K562 (cell line): ENCODE measurements at regions not wholly inside any gene's neighbourhood (a gene's known extent, or its start where the extent isn't known, plus 50 kb on each side); places are given as distances from the start of the nearest gene placed in this dataset.

Experiments
- BRF1 ChIP-seq: IDR thresholded peaks from 3 replicates; pipeline ENCODE4 v1.6.1; 2011; ENCODE audit warnings: borderline replicate concordance, mild to moderate bottlenecking; ENCODE audit not compliant: insufficient read length; ENCODE audit errors: extremely low read depth
- CREB1 ChIP-seq, 2 experiments: sonication (generic) in 1 of 2; formaldehyde crosslinking in 1 of 2; IDR thresholded peaks; 2 replicates each; pipeline versions ENCODE4 v1.6.1 to v1.8.0; 2012 to 2022; ENCODE audit warnings: inconsistent platforms in 1 of 2, mild to moderate bottlenecking in 1 of 2, missing genetic modification reagents in 1 of 2, moderate library complexity in 1 of 2
- CTBP1 ChIP-seq: fragments of 450-650 bp; IDR thresholded peaks from 2 replicates; pipeline ENCODE4 v1.6.1; 2016; ENCODE audit warnings: borderline replicate concordance
- MEIS2 ChIP-seq: fragments of 450-650 bp; IDR thresholded peaks from 2 replicates; pipeline ENCODE4 v1.6.1; 2014; ENCODE audit warnings: mild to moderate bottlenecking; ENCODE audit not compliant: partially characterized antibody
- NFXL1 ChIP-seq: fragments of 450-650 bp; formaldehyde crosslinking; IDR thresholded peaks from 2 replicates; pipeline ENCODE4 v1.4.0; 2021; ENCODE audit warnings: mild to moderate bottlenecking
- TCF7L2 ChIP-seq: fragments of 150-350 bp; IDR thresholded peaks from 2 replicates; pipeline ENCODE4 v1.6.1; 2016; ENCODE audit warnings: low read depth, mild to moderate bottlenecking, low read length, moderate library complexity
- ZNF274 ChIP-seq: IDR thresholded peaks from 2 replicates; pipeline ENCODE4 v1.6.1; 2011; ENCODE audit warnings: low read depth, mild to moderate bottlenecking, low read length, moderate library complexity, borderline replicate concordance
- TF ChIP-seq, protein P1 (sequence below): IDR thresholded peaks from 2 replicates; pipeline ENCODE4 v1.6.1; 2011; ENCODE audit not compliant: insufficient read length; ENCODE audit errors: extremely low read depth
- TF ChIP-seq, protein P2 (sequence below): sonication (generic); formaldehyde crosslinking; IDR thresholded peaks from 2 replicates; pipeline ENCODE4 v1.5.0; 2020; ENCODE audit warnings: missing genetic modification reagents
- TF ChIP-seq, protein P3 (sequence below): sonication (generic); formaldehyde crosslinking; IDR thresholded peaks from 2 replicates; pipeline ENCODE4 v1.8.1; 2023; ENCODE audit warnings: mild to moderate bottlenecking, missing genetic modification reagents
- TF ChIP-seq, protein P4 (sequence below): fragments of 250-450 bp; sonication (Bioruptor Pico); IDR thresholded peaks from 2 replicates; pipeline ENCODE4 v1.8.0; 2022; ENCODE audit warnings: moderate library complexity, mild to moderate bottlenecking, inconsistent platforms
- TF ChIP-seq, protein P5 (sequence below): IDR thresholded peaks from 3 replicates; pipeline ENCODE4 v1.6.1; 2011; ENCODE audit warnings: borderline replicate concordance, mild to moderate bottlenecking; ENCODE audit not compliant: insufficient read length, insufficient read depth
- TF ChIP-seq, protein P6 (sequence below), 3 experiments: IDR thresholded peaks in 2 of 3; conservative IDR thresholded peaks in 1 of 3; 2 replicates each; pipeline ENCODE4 v1.5.1; 2011 to 2012; ENCODE audit warnings: low read length in 3 of 3, mild to moderate bottlenecking in 3 of 3, control low read depth in 2 of 3, improper control_type of control experiment in 1 of 3, inconsistent platforms in 1 of 3, low read depth in 1 of 3, mixed read lengths in 1 of 3, moderate library complexity in 1 of 3; ENCODE audit not compliant: insufficient read depth in 2 of 3
- TF ChIP-seq, protein P7 (sequence below): sonication (generic); formaldehyde crosslinking; IDR thresholded peaks from 2 replicates; pipeline ENCODE4 v1.8.1; 2023; ENCODE audit warnings: mild to moderate bottlenecking, missing genetic modification reagents

DNA sequence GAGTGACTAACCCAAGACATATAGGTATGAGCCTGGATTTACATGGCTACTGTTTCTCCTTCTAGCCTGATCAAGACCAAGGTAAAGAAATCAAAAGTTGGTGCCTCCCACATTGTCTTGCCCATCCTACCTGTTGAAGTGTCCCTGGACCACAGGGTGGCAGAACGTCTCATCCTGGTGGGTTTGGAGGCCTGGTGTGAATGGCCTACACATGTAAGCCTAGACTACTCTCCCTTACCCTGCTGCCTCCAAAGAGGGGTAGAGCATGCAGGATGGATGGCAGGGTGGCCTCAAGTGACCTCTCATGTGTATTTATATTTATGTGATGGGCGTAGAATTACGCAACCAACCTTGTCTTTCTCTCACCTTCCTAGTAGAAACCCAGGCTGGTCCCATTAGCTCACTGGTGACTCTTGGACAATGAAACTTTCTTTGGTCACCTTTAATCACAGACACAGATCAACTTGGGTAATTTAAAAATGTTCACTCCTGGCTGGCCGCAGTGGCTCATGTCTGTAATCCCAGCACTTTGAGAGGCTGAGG, 73.3 kb upstream of the SOD3 start:
- TF ChIP-seq NFXL1 (CRISPR knock-in tag), result no peak
- no peak for TF ChIP-seq CREB1 (IDR thresholded peaks at IDR 0.05)
- TF ChIP-seq CREB1 (CRISPR knock-in tag; IDR thresholded peaks at IDR 0.05), result no peak
- TF ChIP-seq, protein P1, sequence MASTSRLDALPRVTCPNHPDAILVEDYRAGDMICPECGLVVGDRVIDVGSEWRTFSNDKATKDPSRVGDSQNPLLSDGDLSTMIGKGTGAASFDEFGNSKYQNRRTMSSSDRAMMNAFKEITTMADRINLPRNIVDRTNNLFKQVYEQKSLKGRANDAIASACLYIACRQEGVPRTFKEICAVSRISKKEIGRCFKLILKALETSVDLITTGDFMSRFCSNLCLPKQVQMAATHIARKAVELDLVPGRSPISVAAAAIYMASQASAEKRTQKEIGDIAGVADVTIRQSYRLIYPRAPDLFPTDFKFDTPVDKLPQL, result no peak
- TF ChIP-seq, protein P2, sequence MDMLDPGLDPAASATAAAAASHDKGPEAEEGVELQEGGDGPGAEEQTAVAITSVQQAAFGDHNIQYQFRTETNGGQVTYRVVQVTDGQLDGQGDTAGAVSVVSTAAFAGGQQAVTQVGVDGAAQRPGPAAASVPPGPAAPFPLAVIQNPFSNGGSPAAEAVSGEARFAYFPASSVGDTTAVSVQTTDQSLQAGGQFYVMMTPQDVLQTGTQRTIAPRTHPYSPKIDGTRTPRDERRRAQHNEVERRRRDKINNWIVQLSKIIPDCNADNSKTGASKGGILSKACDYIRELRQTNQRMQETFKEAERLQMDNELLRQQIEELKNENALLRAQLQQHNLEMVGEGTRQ (CRISPR knock-in tag), result no peak
- TF ChIP-seq CTBP1, result no peak
- TF ChIP-seq, protein P3, sequence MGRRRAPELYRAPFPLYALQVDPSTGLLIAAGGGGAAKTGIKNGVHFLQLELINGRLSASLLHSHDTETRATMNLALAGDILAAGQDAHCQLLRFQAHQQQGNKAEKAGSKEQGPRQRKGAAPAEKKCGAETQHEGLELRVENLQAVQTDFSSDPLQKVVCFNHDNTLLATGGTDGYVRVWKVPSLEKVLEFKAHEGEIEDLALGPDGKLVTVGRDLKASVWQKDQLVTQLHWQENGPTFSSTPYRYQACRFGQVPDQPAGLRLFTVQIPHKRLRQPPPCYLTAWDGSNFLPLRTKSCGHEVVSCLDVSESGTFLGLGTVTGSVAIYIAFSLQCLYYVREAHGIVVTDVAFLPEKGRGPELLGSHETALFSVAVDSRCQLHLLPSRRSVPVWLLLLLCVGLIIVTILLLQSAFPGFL, result no peak
- TF ChIP-seq ZNF274, result no peak
- TF ChIP-seq TCF7L2, result no peak
- TF ChIP-seq, protein P4, sequence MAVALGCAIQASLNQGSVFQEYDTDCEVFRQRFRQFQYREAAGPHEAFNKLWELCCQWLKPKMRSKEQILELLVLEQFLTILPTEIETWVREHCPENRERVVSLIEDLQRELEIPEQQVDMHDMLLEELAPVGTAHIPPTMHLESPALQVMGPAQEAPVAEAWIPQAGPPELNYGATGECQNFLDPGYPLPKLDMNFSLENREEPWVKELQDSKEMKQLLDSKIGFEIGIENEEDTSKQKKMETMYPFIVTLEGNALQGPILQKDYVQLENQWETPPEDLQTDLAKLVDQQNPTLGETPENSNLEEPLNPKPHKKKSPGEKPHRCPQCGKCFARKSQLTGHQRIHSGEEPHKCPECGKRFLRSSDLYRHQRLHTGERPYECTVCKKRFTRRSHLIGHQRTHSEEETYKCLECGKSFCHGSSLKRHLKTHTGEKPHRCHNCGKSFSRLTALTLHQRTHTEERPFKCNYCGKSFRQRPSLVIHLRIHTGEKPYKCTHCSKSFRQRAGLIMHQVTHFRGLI (CRISPR knock-in tag), result no peak
- TF ChIP-seq, protein P5, sequence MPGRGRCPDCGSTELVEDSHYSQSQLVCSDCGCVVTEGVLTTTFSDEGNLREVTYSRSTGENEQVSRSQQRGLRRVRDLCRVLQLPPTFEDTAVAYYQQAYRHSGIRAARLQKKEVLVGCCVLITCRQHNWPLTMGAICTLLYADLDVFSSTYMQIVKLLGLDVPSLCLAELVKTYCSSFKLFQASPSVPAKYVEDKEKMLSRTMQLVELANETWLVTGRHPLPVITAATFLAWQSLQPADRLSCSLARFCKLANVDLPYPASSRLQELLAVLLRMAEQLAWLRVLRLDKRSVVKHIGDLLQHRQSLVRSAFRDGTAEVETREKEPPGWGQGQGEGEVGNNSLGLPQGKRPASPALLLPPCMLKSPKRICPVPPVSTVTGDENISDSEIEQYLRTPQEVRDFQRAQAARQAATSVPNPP, result no peak
- TF ChIP-seq, protein P6, sequence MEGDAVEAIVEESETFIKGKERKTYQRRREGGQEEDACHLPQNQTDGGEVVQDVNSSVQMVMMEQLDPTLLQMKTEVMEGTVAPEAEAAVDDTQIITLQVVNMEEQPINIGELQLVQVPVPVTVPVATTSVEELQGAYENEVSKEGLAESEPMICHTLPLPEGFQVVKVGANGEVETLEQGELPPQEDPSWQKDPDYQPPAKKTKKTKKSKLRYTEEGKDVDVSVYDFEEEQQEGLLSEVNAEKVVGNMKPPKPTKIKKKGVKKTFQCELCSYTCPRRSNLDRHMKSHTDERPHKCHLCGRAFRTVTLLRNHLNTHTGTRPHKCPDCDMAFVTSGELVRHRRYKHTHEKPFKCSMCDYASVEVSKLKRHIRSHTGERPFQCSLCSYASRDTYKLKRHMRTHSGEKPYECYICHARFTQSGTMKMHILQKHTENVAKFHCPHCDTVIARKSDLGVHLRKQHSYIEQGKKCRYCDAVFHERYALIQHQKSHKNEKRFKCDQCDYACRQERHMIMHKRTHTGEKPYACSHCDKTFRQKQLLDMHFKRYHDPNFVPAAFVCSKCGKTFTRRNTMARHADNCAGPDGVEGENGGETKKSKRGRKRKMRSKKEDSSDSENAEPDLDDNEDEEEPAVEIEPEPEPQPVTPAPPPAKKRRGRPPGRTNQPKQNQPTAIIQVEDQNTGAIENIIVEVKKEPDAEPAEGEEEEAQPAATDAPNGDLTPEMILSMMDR (IDR thresholded peaks at IDR 0.05 in 2 of 3, conservative IDR thresholded peaks at IDR 0.05 in 1 of 3; ENCODE audit: insufficient read depth in 2 of 3, low read depth in 1 of 3, low read length in 3 of 3), result no peak
- TF ChIP-seq, protein P7, sequence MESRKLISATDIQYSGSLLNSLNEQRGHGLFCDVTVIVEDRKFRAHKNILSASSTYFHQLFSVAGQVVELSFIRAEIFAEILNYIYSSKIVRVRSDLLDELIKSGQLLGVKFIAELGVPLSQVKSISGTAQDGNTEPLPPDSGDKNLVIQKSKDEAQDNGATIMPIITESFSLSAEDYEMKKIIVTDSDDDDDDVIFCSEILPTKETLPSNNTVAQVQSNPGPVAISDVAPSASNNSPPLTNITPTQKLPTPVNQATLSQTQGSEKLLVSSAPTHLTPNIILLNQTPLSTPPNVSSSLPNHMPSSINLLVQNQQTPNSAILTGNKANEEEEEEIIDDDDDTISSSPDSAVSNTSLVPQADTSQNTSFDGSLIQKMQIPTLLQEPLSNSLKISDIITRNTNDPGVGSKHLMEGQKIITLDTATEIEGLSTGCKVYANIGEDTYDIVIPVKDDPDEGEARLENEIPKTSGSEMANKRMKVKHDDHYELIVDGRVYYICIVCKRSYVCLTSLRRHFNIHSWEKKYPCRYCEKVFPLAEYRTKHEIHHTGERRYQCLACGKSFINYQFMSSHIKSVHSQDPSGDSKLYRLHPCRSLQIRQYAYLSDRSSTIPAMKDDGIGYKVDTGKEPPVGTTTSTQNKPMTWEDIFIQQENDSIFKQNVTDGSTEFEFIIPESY, result no peak
- TF ChIP-seq MEIS2, result no peak
- no peak for TF ChIP-seq BRF1
